H9 (cell line): ENCODE measurements at regions not wholly inside any gene's neighbourhood (a gene's known extent, or its start where the extent isn't known, plus 50 kb on each side); places are given as distances from the start of the nearest gene placed in this dataset.

Experiments
- DNase-seq: peaks from one replicate; pipeline ENCODE4 v3.0.0-alpha.2; 2017
- H2AFZ ChIP-seq: one replicate; pipeline ENCODE4 v1.6.1; 2013; ENCODE audit warnings: mild to moderate bottlenecking, low read length, control low read depth, moderate library complexity
- H2AK5ac ChIP-seq: 2 replicates; pipeline ENCODE4 v1.6.1; 2013; ENCODE audit warnings: low read length, control low read depth, mixed read lengths; ENCODE audit not compliant: insufficient read length
- H2BK120ac ChIP-seq: one replicate; pipeline ENCODE4 v1.6.1; 2013; ENCODE audit warnings: low read depth, mild to moderate bottlenecking, low read length, control low read depth, inconsistent platforms; ENCODE audit not compliant: poor library complexity, severe bottlenecking
- H2BK12ac ChIP-seq: 2 replicates; pipeline ENCODE4 v1.6.1; 2013; ENCODE audit warnings: low read length, control low read depth, mixed read lengths, low read depth; ENCODE audit not compliant: insufficient read length
- H2BK15ac ChIP-seq: 2 replicates; pipeline ENCODE4 v1.6.1; 2013; ENCODE audit warnings: low read depth, low read length, control low read depth
- H2BK20ac ChIP-seq: one replicate; pipeline ENCODE4 v1.6.1; 2013; ENCODE audit warnings: low read depth, mild to moderate bottlenecking, low read length, control low read depth, inconsistent platforms; ENCODE audit not compliant: poor library complexity, severe bottlenecking
- H2BK5ac ChIP-seq: 2 replicates; pipeline ENCODE4 v1.6.1; 2013; ENCODE audit warnings: low read length, control low read depth, mixed read lengths; ENCODE audit not compliant: insufficient read length
- H3K14ac ChIP-seq: 2 replicates; pipeline ENCODE4 v1.6.1; 2013; ENCODE audit warnings: low read length, control low read depth; ENCODE audit not compliant: insufficient read depth
- H3K18ac ChIP-seq: 2 replicates; pipeline ENCODE4 v1.6.1; 2013; ENCODE audit warnings: low read depth, mild to moderate bottlenecking, mixed read lengths, low read length, control low read depth; ENCODE audit not compliant: insufficient read length
- H3K23ac ChIP-seq: 2 replicates; pipeline ENCODE4 v1.6.1; 2013; ENCODE audit warnings: low read length, control low read depth, mixed read lengths, low read depth; ENCODE audit not compliant: insufficient read length
- H3K23me2 ChIP-seq: 2 replicates; pipeline ENCODE4 v1.6.1; 2013; ENCODE audit warnings: low read depth, mild to moderate bottlenecking, mixed read lengths, low read length, control low read depth; ENCODE audit not compliant: insufficient read length, poor library complexity, severe bottlenecking
- H3K27ac ChIP-seq: 2 replicates; pipeline ENCODE4 v1.5.1; 2013; ENCODE audit warnings: low read length, control low read depth, mixed read lengths, low read depth; ENCODE audit not compliant: insufficient read length
- H3K27me3 ChIP-seq: 2 replicates; pipeline ENCODE4 v1.6.1; 2013; ENCODE audit warnings: low read length, control low read depth, inconsistent platforms; ENCODE audit not compliant: insufficient read depth
- H3K4ac ChIP-seq: 2 replicates; pipeline ENCODE4 v1.6.1; 2013; ENCODE audit warnings: low read depth, mild to moderate bottlenecking, control low read depth, inconsistent platforms, low read length, moderate library complexity
- H3K4me1 ChIP-seq: 2 replicates; pipeline ENCODE4 v1.6.1; 2013; ENCODE audit warnings: low read length, control low read depth, inconsistent platforms; ENCODE audit not compliant: insufficient read depth
- H3K4me2 ChIP-seq: 2 replicates; pipeline ENCODE4 v1.6.1; 2013; ENCODE audit warnings: low read length, control low read depth, mixed read lengths; ENCODE audit not compliant: insufficient read length, insufficient read depth
- H3K56ac ChIP-seq: 2 replicates; pipeline ENCODE4 v1.6.1; 2013; ENCODE audit warnings: low read depth, mild to moderate bottlenecking, mixed read lengths, low read length, control low read depth; ENCODE audit not compliant: insufficient read length
- H3K79me1 ChIP-seq: 2 replicates; pipeline ENCODE4 v1.6.1; 2013; ENCODE audit warnings: low read depth, mild to moderate bottlenecking, moderate library complexity, low read length, control low read depth, inconsistent platforms; ENCODE audit not compliant: insufficient read depth, poor library complexity, severe bottlenecking
- H3K79me2 ChIP-seq: 2 replicates; pipeline ENCODE4 v1.6.1; 2013; ENCODE audit warnings: low read length, control low read depth, inconsistent platforms; ENCODE audit not compliant: insufficient read depth
- H3K9ac ChIP-seq: 2 replicates; pipeline ENCODE4 v1.6.1; 2013; ENCODE audit warnings: low read length, control low read depth, mixed read lengths; ENCODE audit not compliant: insufficient read length; ENCODE audit errors: extremely low read depth
- H3K9me3 ChIP-seq: one replicate; pipeline ENCODE4 v1.6.1; 2013; ENCODE audit warnings: low read depth, low read length, inconsistent platforms; ENCODE audit not compliant: control insufficient read depth
- H3T11ph ChIP-seq: one replicate; pipeline ENCODE4 v1.6.1; 2013; ENCODE audit warnings: mild to moderate bottlenecking, low read length, control low read depth, inconsistent platforms
- H4K20me1 ChIP-seq: one replicate; pipeline ENCODE4 v1.6.1; 2013; ENCODE audit not compliant: control insufficient read depth, insufficient read length, insufficient read depth
- H4K5ac ChIP-seq: 2 replicates; pipeline ENCODE4 v1.6.1; 2013; ENCODE audit warnings: low read depth, mild to moderate bottlenecking, mixed read lengths, low read length, control low read depth; ENCODE audit not compliant: insufficient read length
- H4K8ac ChIP-seq: replicated peaks from 2 replicates; pipeline ENCODE4 v1.6.1; 2013; ENCODE audit warnings: low read length, control low read depth, mixed read lengths, low read depth; ENCODE audit not compliant: insufficient read length
- H4K91ac ChIP-seq: 2 replicates; pipeline ENCODE4 v1.6.1; 2013; ENCODE audit warnings: low read depth, mild to moderate bottlenecking, moderate library complexity, mixed read lengths, low read length, control low read depth; ENCODE audit not compliant: insufficient read length
- H3K27ac Mint-ChIP-seq, 3 experiments: 2 replicates in 2 of 3; 3 replicates in 1 of 3; pipeline ENCODE4 v1.8.0; 2020 to 2021; ENCODE audit warnings: mixed read lengths in 3 of 3, mild to moderate bottlenecking in 1 of 3, moderate library complexity in 1 of 3
- H3K27me3 Mint-ChIP-seq: 2 replicates; pipeline ENCODE4 v1.8.0; 2021; ENCODE audit warnings: low read depth, mild to moderate bottlenecking, moderate library complexity, mixed read lengths
- H3K36me3 Mint-ChIP-seq, 3 experiments: 2 replicates in 2 of 3; 3 replicates in 1 of 3; pipeline ENCODE4 v1.8.0; 2020 to 2021; ENCODE audit warnings: low read depth in 3 of 3, mixed read lengths in 3 of 3; ENCODE audit not compliant: insufficient read depth in 1 of 3
- H3K4me1 Mint-ChIP-seq, 2 experiments: 2 replicates each; pipeline ENCODE4 v1.8.0; 2020; ENCODE audit warnings: mixed read lengths in 2 of 2
- H3K4me3 Mint-ChIP-seq, 2 experiments: 2 replicates in 1 of 2; 3 replicates in 1 of 2; pipeline ENCODE4 v1.8.0; 2020 to 2021; ENCODE audit warnings: mild to moderate bottlenecking in 2 of 2, mixed read lengths in 2 of 2, moderate library complexity in 1 of 2
- H3K9me3 Mint-ChIP-seq, 2 experiments: 2 replicates in 1 of 2; 3 replicates in 1 of 2; pipeline ENCODE4 v1.8.0; 2020; ENCODE audit warnings: mild to moderate bottlenecking in 2 of 2, mixed read lengths in 2 of 2, moderate library complexity in 1 of 2
- WGBS: extraction: QIAGEN DNeasy Blood & Tissue Kit; methylation state at CpG from one replicate; pipeline ENCODE4 v1.1.7; 2013; ENCODE audit warnings: missing lambda C conversion rate, low lambda C conversion rate, mixed read lengths; ENCODE audit not compliant: insufficient read length; ENCODE audit errors: extremely low coverage; 5-methylcytosine and 5-hydroxymethylcytosine counted together
- TF ChIP-seq, protein P1 (sequence below): fragments of 200-600 bp; sonication (generic); conservative IDR thresholded peaks from 3 replicates; pipeline ENCODE4 v1.8.0; 2021; ENCODE audit warnings: antibody characterized with exemption, mild to moderate bottlenecking

DNA sequence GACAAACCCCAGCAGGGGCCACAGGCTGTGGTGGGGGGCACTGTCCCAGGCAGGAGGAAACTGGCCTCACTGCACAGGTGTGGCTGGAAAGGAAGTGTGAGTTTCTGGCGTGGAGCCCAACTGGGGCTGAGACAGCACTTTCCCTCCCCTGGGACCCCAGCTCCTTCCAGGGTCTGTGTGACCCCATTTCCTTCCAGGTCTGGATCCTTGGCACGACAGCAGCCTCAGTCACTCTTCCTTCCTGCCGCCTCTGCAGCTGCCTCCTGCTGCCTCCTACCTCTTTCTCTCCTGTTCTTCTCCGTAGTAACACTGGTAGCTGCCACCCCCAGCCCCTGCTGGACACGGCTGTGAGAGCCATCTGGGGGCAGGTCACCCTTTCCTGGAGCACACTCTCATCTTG is 88.0 kb downstream of the SIK1 start:
- H2BK20ac ChIP-seq = no peak overlapping the region
- Mint-ChIP-seq H3K4me1 (peaks cover 7 to 10% of the 10 kb centered on the region in 2 experiments), H3K27me3 (peaks cover 7% of the 10 kb centered on the region), H3K4me3 (no peak overlapping the region), H3K9me3 (peaks cover 27 to 34% of the 10 kb centered on the region in 2 experiments), H3K36me3 (peaks cover 2 to 31% (median 13%) of the 10 kb centered on the region in 3 experiments), H3K27ac (no peak overlapping the region; a peak in 1 of 7 replicates)
- no peak overlapping the region for H2BK15ac ChIP-seq
- no peak overlapping the region for H4K5ac ChIP-seq
- no peak overlapping the region for H2AK5ac ChIP-seq
- H3K23ac ChIP-seq = no peak overlapping the region
- no peaks in the 10 kb centered on the region for H3K4me1 ChIP-seq
- H3K9me3 ChIP-seq = no peaks in the 10 kb centered on the region
- H3K79me2 ChIP-seq = no peaks in the 10 kb centered on the region
- no peak overlapping the region for H3K9ac ChIP-seq
- no peak overlapping the region for H2BK12ac ChIP-seq
- no peak overlapping the region for H2AFZ ChIP-seq
- no peak overlapping the region for H4K91ac ChIP-seq
- no peaks in the 10 kb centered on the region for H3K27me3 ChIP-seq
- no peak overlapping the region for H3K56ac ChIP-seq
- no peak overlapping the region for H3K4me2 ChIP-seq
- no peak overlapping the region for H2BK120ac ChIP-seq
- peaks cover 2% of the 10 kb centered on the region for H4K20me1 ChIP-seq
- H3K27ac ChIP-seq = no peak overlapping the region
- no peak overlapping the region for H2BK5ac ChIP-seq
- no peak overlapping the region for H3K4ac ChIP-seq
- TF ChIP-seq, protein P1, sequence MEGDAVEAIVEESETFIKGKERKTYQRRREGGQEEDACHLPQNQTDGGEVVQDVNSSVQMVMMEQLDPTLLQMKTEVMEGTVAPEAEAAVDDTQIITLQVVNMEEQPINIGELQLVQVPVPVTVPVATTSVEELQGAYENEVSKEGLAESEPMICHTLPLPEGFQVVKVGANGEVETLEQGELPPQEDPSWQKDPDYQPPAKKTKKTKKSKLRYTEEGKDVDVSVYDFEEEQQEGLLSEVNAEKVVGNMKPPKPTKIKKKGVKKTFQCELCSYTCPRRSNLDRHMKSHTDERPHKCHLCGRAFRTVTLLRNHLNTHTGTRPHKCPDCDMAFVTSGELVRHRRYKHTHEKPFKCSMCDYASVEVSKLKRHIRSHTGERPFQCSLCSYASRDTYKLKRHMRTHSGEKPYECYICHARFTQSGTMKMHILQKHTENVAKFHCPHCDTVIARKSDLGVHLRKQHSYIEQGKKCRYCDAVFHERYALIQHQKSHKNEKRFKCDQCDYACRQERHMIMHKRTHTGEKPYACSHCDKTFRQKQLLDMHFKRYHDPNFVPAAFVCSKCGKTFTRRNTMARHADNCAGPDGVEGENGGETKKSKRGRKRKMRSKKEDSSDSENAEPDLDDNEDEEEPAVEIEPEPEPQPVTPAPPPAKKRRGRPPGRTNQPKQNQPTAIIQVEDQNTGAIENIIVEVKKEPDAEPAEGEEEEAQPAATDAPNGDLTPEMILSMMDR = no peak
- WGBS = no CpG with 5 or more reads among the region's 5 CpGs
- H3K23me2 ChIP-seq = no peaks in the 10 kb centered on the region
- H3T11ph ChIP-seq = no peak overlapping the region
- H4K8ac ChIP-seq = no peak overlapping the region
- H3K14ac ChIP-seq = no peak overlapping the region
- no peak overlapping the region for H3K18ac ChIP-seq
- no peaks in the 10 kb centered on the region for H3K79me1 ChIP-seq
- no peak for DNase-seq
